ENCODE measurements at regions not wholly inside any gene's neighbourhood (a gene's known extent, or its start where the extent isn't known, plus 50 kb on each side); places are given as distances from the start of the nearest gene placed in this dataset.
"Not testable (repeated sequence)": the region's sequence is repeated elsewhere in the genome, so short reads cannot be mapped to it uniquely, and the experiment has no call there.

GRCh38 chr3:67064105-67064504, 66.0 kb downstream of the KBTBD8 start:
- H3K27me3 ChIP-seq (ENCODE audit: control insufficient read depth, insufficient read depth, low read length), result no peaks in the 10 kb centered on the region
- H3K36me3 ChIP-seq (ENCODE audit: control insufficient read depth, insufficient read depth, low read length), result no peaks in the 10 kb centered on the region
- no peaks in the 10 kb centered on the region for H3K4me1 ChIP-seq (ENCODE audit: control insufficient read depth, insufficient read depth, low read length)
- DNase-seq (no peak), ATAC-seq (no peak)
- TF ChIP-seq CTCF (IDR thresholded peaks at IDR 0.05), result no peak
- no peak overlapping the region for H3K27ac ChIP-seq (ENCODE audit: low read length)
- intact Hi-C loops (cut with micrococcal nuclease), result no loop called here
- H3K36me3 Mint-ChIP-seq, result no peaks in the 10 kb centered on the region
- H3K4me1 Mint-ChIP-seq, result no peaks in the 10 kb centered on the region
- H3K9me3 Mint-ChIP-seq, result peaks cover 0 to 2% of the 10 kb centered on the region in 2 donors
- WGBS (ENCODE audit: insufficient coverage), result 87% methylated on average over 2 of the region's 3 CpGs
- no peak overlapping the region for H3K4me3 ChIP-seq (ENCODE audit: low read length)
- peaks cover 7 to 17% of the 10 kb centered on the region in 2 donors for H3K27me3 Mint-ChIP-seq (ENCODE audit: low read depth in 2 of 2)
- no peak overlapping the region for H3K27ac Mint-ChIP-seq
- no peak overlapping the region for H3K4me3 Mint-ChIP-seq
- H3K9me3 ChIP-seq (ENCODE audit: control insufficient read depth, insufficient read depth, low read length), result no peaks in the 10 kb centered on the region

GRCh38 chr3:67067251-67067650, 69.1 kb downstream of the KBTBD8 start:
- Mint-ChIP-seq H3K36me3 (no peaks in the 10 kb centered on the region), H3K9me3 (no peaks in the 10 kb centered on the region), H3K4me1 (no peaks in the 10 kb centered on the region), H3K27ac (no peak overlapping the region), H3K27me3 (ENCODE audit: low read depth in 2 of 2) (peaks cover 14 to 19% of the 10 kb centered on the region in 2 donors), H3K4me3 (no peak overlapping the region)
- ATAC-seq (no peak), DNase-seq (no peak)
- no CpG with 5 or more reads among the region's 4 CpGs for WGBS (ENCODE audit: insufficient coverage)
- Histone ChIP-seq H3K4me1 (ENCODE audit: control insufficient read depth, insufficient read depth, low read length) (no peaks in the 10 kb centered on the region), H3K4me3 (ENCODE audit: low read length) (no peak overlapping the region), H3K36me3 (ENCODE audit: control insufficient read depth, insufficient read depth, low read length) (no peaks in the 10 kb centered on the region), H3K27ac (ENCODE audit: low read length) (no peak overlapping the region), H3K27me3 (ENCODE audit: control insufficient read depth, insufficient read depth, low read length) (no peaks in the 10 kb centered on the region), H3K9me3 (ENCODE audit: control insufficient read depth, insufficient read depth, low read length) (no peaks in the 10 kb centered on the region)
- TF ChIP-seq CTCF (IDR thresholded peaks at IDR 0.05), result no peak
- intact Hi-C loops (cut with micrococcal nuclease), result no loop called here

GRCh38 chr3:67072640-67073039, 74.5 kb downstream of the KBTBD8 start:
- H3K4me1 Mint-ChIP-seq; H3K4me3 Mint-ChIP-seq; H3K4me1 ChIP-seq (ENCODE audit: control insufficient read depth, insufficient read depth, low read length); ATAC-seq; DNase-seq; H3K4me3 ChIP-seq (ENCODE audit: low read length); H3K27ac Mint-ChIP-seq; H3K27ac ChIP-seq (ENCODE audit: low read length); H3K27me3 ChIP-seq (ENCODE audit: control insufficient read depth, insufficient read depth, low read length); H3K9me3 Mint-ChIP-seq; intact Hi-C loops (cut with micrococcal nuclease); H3K36me3 Mint-ChIP-seq; H3K36me3 ChIP-seq (ENCODE audit: control insufficient read depth, insufficient read depth, low read length); H3K9me3 ChIP-seq (ENCODE audit: control insufficient read depth, insufficient read depth, low read length): not testable (repeated sequence)
- WGBS (ENCODE audit: insufficient coverage), result 100% methylated on average over 1 of the region's 2 CpGs
- H3K27me3 Mint-ChIP-seq (ENCODE audit: low read depth in 2 of 2), result peaks cover 9 to 42% of the 10 kb centered on the region in 2 donors

GRCh38 chr3:67073812-67074211, 75.7 kb downstream of the KBTBD8 start:
- intact Hi-C loops (cut with micrococcal nuclease), result no loop called here
- no peak overlapping the region for H3K27ac Mint-ChIP-seq

More at GRCh38 chr3:67073812-67074211, 75.7 kb downstream of the KBTBD8 start:
- Mint-ChIP-seq H3K27me3 (ENCODE audit: low read depth in 2 of 2) (peaks cover 5 to 52% of the 10 kb centered on the region in 2 donors), H3K9me3 (peaks cover 0 to 3% of the 10 kb centered on the region in 2 donors), H3K4me1 (no peaks in the 10 kb centered on the region), H3K36me3 (no peaks in the 10 kb centered on the region), H3K4me3 (no peak overlapping the region)
- Histone ChIP-seq H3K36me3 (ENCODE audit: control insufficient read depth, insufficient read depth, low read length) (no peaks in the 10 kb centered on the region), H3K27me3 (ENCODE audit: control insufficient read depth, insufficient read depth, low read length) (no peaks in the 10 kb centered on the region), H3K9me3 (ENCODE audit: control insufficient read depth, insufficient read depth, low read length) (peaks cover 2% of the 10 kb centered on the region), H3K4me1 (ENCODE audit: control insufficient read depth, insufficient read depth, low read length) (no peaks in the 10 kb centered on the region), H3K4me3 (ENCODE audit: low read length) (no peak overlapping the region), H3K27ac (ENCODE audit: low read length) (no peak overlapping the region)
- TF ChIP-seq CTCF (IDR thresholded peaks at IDR 0.05), result no peak
- DNase-seq (no peak), ATAC-seq (no peak)
- no CpG with 5 or more reads among the region's 1 CpG for WGBS (ENCODE audit: insufficient coverage)
